GM12865 (cell line): ENCODE measurements at regions not wholly inside any gene's neighbourhood (a gene's known extent, or its start where the extent isn't known, plus 50 kb on each side); places are given as distances from the start of the nearest gene placed in this dataset.

Experiments used
- DNase-seq: peaks from one replicate; pipeline ENCODE4 v3.0.0; 2010; ENCODE audit warnings: low read depth
- H3K4me3 ChIP-seq: 2 replicates; pipeline ENCODE4 v1.5.1; 2011; ENCODE audit warnings: mild to moderate bottlenecking, low read depth, low read length, control low read depth
- TF ChIP-seq, protein P1 (sequence below): IDR thresholded peaks from 2 replicates; pipeline ENCODE4 v1.5.1; 2011; ENCODE audit warnings: low read length, control low read depth, low read depth, inconsistent platforms; ENCODE audit not compliant: insufficient read depth; ENCODE audit errors: missing control alignments

DNA sequence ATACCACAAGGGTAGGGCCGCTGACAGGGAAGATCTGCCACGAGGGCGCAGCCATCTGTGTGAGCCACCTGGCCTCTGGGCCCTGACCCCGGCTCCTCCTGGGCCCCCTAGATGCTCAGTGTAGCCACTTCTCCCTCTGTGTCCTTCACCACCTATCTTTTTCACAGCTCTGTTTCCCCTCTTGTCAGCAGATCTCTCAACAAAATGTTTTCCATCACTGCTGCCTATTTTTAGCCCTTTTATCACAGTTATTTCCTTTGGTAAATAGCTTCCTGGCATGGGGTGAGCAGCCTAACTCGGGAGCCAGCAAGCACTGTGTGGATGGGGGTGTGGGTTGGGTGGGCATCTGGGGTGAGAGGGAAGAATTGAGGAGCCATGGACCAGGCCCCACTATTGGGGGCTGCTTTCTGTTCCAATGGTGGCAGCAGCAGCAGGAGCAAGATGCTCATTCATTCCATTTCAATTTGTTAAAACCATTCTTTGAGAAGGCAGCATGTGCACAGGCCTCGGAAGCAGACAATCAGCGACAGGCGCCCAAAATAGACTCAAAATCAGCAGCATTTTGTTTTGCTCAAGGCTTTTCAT lies 135.2 kb upstream of the NAV2 start:
- TF ChIP-seq, protein P1, sequence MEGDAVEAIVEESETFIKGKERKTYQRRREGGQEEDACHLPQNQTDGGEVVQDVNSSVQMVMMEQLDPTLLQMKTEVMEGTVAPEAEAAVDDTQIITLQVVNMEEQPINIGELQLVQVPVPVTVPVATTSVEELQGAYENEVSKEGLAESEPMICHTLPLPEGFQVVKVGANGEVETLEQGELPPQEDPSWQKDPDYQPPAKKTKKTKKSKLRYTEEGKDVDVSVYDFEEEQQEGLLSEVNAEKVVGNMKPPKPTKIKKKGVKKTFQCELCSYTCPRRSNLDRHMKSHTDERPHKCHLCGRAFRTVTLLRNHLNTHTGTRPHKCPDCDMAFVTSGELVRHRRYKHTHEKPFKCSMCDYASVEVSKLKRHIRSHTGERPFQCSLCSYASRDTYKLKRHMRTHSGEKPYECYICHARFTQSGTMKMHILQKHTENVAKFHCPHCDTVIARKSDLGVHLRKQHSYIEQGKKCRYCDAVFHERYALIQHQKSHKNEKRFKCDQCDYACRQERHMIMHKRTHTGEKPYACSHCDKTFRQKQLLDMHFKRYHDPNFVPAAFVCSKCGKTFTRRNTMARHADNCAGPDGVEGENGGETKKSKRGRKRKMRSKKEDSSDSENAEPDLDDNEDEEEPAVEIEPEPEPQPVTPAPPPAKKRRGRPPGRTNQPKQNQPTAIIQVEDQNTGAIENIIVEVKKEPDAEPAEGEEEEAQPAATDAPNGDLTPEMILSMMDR, result no peak
- DNase-seq, result no peak
- H3K4me3 ChIP-seq, result no peak overlapping the region

DNA sequence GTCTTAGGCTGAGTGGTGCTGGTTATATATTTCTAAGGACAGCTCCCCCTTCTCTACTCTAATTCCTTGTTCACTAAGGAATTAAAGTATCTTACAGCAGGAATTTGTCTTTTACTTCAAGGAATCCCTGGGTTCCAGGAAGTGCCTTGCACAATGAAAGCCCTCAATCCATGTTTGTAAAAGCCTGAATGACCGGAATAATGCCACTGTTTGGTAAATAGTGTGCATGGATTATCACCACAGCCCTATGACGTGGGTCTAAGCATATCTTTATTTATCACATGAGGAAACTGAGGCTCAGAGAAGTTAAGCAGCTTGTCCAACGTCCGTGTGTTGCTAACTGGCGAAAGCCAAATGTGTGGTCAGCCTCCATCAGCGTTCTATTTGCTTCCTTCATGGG lies 135.7 kb upstream of the NAV2 start:
- TF ChIP-seq, protein P1, result no peak
- no peak overlapping the region for H3K4me3 ChIP-seq
- no peak for DNase-seq

DNA sequence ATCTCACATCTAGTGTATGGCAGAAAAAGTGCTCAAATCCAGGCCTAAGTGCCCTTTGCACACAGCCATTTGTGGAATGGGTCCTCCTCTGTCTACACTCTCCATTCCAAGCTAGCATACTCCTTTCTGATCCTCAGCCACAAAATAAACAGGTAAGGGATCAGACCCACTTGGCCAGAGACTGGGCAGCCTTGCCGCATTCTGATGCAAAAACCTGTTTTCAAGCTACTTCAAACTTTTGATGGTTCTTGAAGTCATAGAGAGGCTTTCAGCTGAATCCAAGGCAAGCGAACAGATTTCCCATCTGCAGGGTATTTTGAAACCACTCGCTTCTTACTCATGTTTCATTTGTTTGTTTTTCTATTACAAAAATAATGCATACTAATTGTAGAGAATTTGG lies 136.6 kb upstream of the NAV2 start:
- DNase-seq, result no peak
- H3K4me3 ChIP-seq, result no peak overlapping the region
- TF ChIP-seq, protein P1, result no peak

DNA sequence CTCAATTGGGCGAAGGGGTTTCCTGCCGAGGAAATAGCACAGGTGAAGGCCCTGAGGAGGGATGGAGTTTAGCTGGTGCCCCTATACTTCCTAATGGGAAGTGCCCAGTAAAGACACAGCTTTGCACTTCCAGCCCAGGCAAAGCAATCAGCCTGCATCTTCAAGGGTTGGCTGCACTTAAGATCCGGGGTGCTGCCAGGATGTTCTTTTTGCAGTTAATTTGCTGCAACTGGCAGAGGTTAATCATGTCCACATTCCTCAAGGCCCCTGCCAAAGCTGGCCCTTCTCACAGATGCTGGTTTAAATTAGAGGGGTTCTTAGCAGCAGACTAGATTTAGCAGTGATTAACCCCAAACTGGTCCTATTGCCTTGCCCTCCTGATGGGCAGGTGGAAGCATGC lies 137.7 kb upstream of the NAV2 start:
- TF ChIP-seq, protein P1, result no peak
- H3K4me3 ChIP-seq, result no peak overlapping the region
- no peak for DNase-seq

DNA sequence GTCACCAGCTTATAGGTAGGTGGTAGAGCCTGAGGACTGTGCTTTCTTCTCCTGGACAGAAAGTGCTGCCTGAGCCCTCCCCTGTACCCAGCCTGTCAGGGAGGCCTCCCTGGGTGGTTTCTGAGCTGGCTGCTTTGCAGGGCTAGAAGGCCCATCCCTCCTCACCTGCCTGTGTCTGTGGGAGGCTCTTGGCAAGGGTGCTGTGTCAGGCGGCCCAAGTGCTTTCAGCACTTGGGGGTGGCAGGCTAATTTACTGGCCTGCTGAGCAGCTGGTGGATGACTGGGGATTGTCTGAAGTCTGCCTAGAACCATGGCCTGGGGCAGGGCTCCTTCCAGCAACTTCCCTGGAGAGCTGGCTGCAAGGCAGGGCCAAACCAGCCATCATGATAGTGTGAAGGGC lies 139.0 kb upstream of the NAV2 start:
- TF ChIP-seq, protein P1, result no peak
- H3K4me3 ChIP-seq, result no peak overlapping the region
- no peak for DNase-seq

DNA sequence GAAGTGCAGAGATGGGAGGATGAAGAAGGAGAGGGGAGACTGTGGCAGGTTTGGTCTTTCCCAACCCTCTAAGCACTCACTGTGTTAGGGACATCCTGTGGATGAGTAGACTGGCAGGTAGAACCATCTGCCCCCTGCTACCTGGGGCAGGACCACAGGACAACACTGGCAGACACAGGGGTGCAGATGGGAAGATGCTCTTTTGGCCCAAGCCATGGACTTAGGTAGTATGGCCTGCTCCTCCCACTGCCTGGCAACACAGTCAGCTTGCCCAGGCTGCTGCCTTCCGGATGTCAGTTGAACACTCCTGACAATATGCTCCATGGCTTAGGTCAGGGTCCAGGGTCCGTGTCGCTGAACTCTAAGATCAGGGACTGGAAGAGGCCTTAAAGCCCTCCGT lies 140.7 kb upstream of the NAV2 start:
- DNase-seq, result no peak
- TF ChIP-seq, protein P1, result no peak
- no peak overlapping the region for H3K4me3 ChIP-seq

DNA sequence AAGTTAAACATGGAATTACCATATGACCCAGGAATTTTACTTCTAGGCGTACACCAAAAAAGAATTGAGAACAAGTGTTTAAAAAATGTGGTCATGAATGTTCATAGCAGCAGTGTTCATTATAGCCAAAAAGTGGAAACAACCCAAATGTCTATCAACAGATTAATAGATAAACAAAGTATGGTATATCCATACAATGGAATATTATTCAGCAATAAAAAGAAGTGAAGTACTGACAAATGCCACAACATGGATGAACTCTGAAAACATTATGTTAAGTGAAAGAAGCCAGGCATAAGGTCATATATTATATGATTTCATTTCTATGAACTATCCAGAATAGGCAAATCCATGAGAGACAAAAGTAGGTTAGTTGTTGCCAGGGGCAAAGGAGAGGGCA lies 141.7 kb upstream of the NAV2 start:
- no peak for DNase-seq
- TF ChIP-seq, protein P1, result no peak

More for the DNA sequence above, 141.7 kb upstream of the NAV2 start:
- H3K4me3 ChIP-seq, result no peak overlapping the region
